Activated B cell treated with CpG ODN at 0.5 μM for 24 hours (primary cell): ENCODE measurements at regions not wholly inside any gene's neighbourhood (a gene's known extent, or its start where the extent isn't known, plus 50 kb on each side); places are given as distances from the start of the nearest gene placed in this dataset.
"Not testable (repeated sequence)": the region's sequence is repeated elsewhere in the genome, so short reads cannot be mapped to it uniquely, and the experiment has no call there.

Experiments used
- ATAC-seq: fragments of 200-7000 bp; cut with Tn5 transposase; one replicate; pipeline ENCODE4 v1.10.0; 2021; ENCODE audit warnings: low read depth, mild to moderate bottlenecking, moderate library complexity
- CTCF ChIA-PET: fragments of 350-600 bp; sonication (Branson Sonifier 250); formaldehyde crosslinking; loops from one replicate; lab custom pipeline; 2021; ENCODE audit warnings: antibody characterized with exemption; lab: Charles Lee
- POLR2A ChIA-PET: fragments of 350-600 bp; sonication (Branson Sonifier 250); formaldehyde crosslinking; loops from one replicate; lab custom pipeline; 2021; ENCODE audit warnings: antibody characterized with exemption; lab: Charles Lee
- DNase-seq: peaks from one replicate; pipeline ENCODE4 v3.0.0; 2022
- H3K27ac Mint-ChIP-seq: one replicate; pipeline ENCODE4 v1.8.0; 2020; ENCODE audit warnings: mixed read lengths
- H3K27me3 Mint-ChIP-seq: one replicate; pipeline ENCODE4 v1.8.0; 2021; ENCODE audit warnings: mixed read lengths
- H3K36me3 Mint-ChIP-seq: one replicate; pipeline ENCODE4 v1.8.0; 2021; ENCODE audit warnings: low read depth, mixed read lengths
- H3K4me1 Mint-ChIP-seq: one replicate; pipeline ENCODE4 v1.8.0; 2021; ENCODE audit warnings: mixed read lengths
- H3K4me3 Mint-ChIP-seq: one replicate; pipeline ENCODE4 v1.8.0; 2020; ENCODE audit warnings: mild to moderate bottlenecking, mixed read lengths
- H3K9me3 Mint-ChIP-seq: one replicate; pipeline ENCODE4 v1.8.0; 2020; ENCODE audit warnings: mixed read lengths
- intact Hi-C: fragments of 100-400 bp; cut with micrococcal nuclease; formaldehyde crosslinking; loops from one replicate; pipeline ENCODE4 v1.15.1; 2024
- TF ChIP-seq, protein P1 (sequence below): fragments of 200-600 bp; IDR thresholded peaks from one replicate; pipeline ENCODE4 v1.8.0; 2022; ENCODE audit warnings: antibody characterized with exemption, mild to moderate bottlenecking

DNA sequence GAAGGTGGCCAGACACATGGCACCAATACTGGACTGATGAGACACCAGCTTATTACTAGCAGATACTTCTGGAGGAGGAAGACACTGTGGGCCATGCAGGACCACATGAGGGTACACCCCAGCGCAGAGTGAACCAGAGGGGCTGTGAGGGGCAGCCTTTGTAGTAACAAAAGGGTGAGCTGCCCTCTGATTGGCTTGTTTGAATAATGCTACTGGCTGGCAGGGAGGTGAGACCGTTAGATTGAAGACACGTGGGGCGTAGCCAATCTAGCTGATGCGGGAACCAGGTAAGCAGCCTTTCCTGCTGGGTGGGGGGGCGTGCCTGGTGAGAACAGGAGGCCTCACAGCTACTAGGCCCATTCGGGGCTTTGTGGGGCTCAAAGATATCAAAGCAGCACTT lies 102.8 kb upstream of the SEC14L1 start:
- intact Hi-C loops = no loop called here
- no peaks in the 10 kb centered on the region for H3K9me3 Mint-ChIP-seq
- H3K27me3 Mint-ChIP-seq = peaks cover 28% of the 10 kb centered on the region

DNA sequence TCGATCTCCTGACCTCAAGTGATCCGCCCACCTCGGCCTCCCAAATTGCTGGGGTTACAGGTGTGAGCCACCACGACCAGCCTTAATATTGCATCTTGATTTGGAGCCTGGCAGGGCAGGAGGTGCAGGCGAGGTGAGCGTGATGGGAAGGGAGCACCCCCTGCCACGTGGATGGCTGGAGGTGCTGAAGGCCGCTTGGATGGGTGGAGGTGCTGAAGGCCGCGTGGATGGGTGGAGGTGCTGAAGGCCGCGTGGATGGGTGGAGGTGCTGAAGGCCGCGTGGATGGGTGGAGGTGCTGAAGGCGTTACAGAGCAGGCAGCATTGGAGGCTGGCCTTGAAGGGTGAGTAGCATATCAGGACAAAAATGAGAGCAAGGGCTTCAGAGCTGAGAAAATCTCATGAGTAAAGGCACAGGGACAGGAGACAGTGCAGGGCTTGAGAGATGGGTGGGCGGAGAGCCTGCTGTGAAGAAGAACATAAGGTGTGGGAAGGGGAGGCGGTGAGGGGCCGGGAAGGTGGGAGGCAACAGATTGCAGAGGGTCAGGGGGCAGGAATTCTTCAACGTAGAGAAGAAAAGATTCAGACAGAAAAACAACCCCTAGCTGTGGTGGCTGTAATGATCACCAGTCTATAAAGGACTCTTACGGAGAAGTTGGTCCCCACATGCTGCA lies 101.7 kb upstream of the SEC14L1 start:
- intact Hi-C loops = no loop called here
- ChIA-PET POLR2A (no interaction called here), CTCF (no interaction called here)
- Mint-ChIP-seq H3K4me1 (peaks cover 15% of the 10 kb centered on the region), H3K27me3 (peaks cover 31% of the 10 kb centered on the region), H3K9me3 (no peaks in the 10 kb centered on the region), H3K4me3 (no peak overlapping the region), H3K36me3 (no peaks in the 10 kb centered on the region), H3K27ac (no peak overlapping the region)
- no peak for DNase-seq
- ATAC-seq = no peak
- TF ChIP-seq, protein P1, sequence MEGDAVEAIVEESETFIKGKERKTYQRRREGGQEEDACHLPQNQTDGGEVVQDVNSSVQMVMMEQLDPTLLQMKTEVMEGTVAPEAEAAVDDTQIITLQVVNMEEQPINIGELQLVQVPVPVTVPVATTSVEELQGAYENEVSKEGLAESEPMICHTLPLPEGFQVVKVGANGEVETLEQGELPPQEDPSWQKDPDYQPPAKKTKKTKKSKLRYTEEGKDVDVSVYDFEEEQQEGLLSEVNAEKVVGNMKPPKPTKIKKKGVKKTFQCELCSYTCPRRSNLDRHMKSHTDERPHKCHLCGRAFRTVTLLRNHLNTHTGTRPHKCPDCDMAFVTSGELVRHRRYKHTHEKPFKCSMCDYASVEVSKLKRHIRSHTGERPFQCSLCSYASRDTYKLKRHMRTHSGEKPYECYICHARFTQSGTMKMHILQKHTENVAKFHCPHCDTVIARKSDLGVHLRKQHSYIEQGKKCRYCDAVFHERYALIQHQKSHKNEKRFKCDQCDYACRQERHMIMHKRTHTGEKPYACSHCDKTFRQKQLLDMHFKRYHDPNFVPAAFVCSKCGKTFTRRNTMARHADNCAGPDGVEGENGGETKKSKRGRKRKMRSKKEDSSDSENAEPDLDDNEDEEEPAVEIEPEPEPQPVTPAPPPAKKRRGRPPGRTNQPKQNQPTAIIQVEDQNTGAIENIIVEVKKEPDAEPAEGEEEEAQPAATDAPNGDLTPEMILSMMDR = no peak

More for the DNA sequence above, 102.8 kb upstream of the SEC14L1 start:
- Mint-ChIP-seq H3K4me3 (no peak overlapping the region), H3K36me3 (no peaks in the 10 kb centered on the region), H3K4me1 (peaks cover 15% of the 10 kb centered on the region), H3K27ac (no peak overlapping the region)
- DNase-seq = no peak
- no peak for ATAC-seq
- TF ChIP-seq, protein P1 = no peak
- ChIA-PET CTCF (interaction anchor here (0.7 to 2.0 kb wide), 3 partner anchors 18 to 170 kb away, joined by 3 to 8 read pairs (median 3); partner anchors contain the start of gene MGAT5B), POLR2A (no interaction called here)

DNA sequence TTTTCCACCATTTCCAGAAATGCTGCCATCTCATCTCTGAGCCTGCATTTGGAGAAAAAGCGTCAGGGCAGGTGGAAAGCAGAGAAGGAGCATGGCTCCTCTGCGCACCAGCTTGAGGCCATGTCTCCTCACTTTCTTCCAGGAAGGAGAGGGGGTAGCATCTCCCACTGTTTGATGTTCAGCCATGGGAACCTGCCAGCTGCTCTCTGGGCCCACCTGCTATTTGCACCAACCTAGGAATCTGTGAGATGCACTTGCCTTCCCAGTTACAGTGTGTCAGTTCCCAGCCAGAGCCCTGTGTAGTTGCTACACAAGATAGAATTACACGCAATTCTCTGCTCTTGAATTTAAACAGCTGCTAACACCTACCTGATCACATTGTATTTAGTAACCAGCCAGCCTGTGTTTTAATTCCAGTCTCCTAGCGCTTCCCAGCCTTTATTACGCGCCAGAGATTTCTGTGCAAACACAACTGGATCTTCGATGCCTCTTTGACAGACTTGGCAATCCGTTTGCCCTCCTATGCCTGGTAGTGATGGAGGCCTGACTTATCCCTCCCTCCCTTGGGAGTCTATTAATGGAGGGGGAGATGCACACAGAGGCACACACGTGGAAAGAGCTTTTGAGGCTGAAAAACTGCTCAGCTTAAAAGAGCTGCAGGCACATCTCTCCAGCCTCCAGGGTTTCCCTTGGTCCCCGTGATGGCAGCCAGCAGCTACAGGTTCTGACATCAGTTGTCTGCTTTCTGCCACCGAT lies 98.1 kb upstream of the SEC14L1 start:
- ATAC-seq (no peak), DNase-seq (no peak)
- Mint-ChIP-seq H3K27ac (no peak overlapping the region), H3K4me3 (no peak overlapping the region), H3K9me3 (no peaks in the 10 kb centered on the region), H3K27me3 (peaks cover 18% of the 10 kb centered on the region), H3K4me1 (peaks cover 4% of the 10 kb centered on the region), H3K36me3 (no peaks in the 10 kb centered on the region)
- CTCF ChIA-PET = no interaction called here
- POLR2A ChIA-PET = interaction anchor here (0.7 kb wide), 1 partner anchor 595 kb away, joined by 3 read pairs; no protein-coding TSS in a partner anchor
- intact Hi-C loops = no loop called here
- TF ChIP-seq, protein P1 = no peak

DNA sequence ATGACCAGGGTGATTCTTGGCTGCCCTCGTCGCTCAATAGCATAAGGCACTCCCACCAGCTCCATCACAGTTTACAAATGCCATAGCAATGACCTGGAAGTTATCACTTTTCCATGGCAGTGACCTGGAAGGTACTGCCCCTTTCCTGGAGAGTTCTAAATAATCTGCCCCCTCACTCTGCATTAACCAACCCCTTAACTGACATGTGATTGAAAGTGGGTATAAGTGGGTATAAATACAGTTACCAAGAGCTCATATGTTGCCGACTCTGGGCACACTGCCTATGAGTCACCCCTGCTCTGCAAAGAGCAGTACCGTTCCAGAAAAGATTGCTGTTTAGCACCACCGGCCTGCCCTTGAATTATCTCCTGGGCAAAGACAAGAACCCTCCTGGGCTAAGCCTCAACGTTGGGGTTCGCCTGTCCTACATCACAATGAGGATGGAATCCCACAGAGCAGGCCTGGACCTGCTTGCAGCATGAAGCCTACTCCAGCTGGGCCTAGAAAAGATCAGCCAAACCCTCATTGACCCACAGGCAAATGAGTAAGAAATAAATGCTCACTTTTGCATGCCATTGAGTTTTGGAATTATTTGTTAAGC lies 95.2 kb upstream of the SEC14L1 start:
- H3K4me1 Mint-ChIP-seq = no peaks in the 10 kb centered on the region
- no peaks in the 10 kb centered on the region for H3K36me3 Mint-ChIP-seq
- POLR2A ChIA-PET = no interaction called here
- H3K9me3 Mint-ChIP-seq = no peaks in the 10 kb centered on the region
- DNase-seq (no peak), ATAC-seq (no peak)
- no peak overlapping the region for H3K27ac Mint-ChIP-seq
- H3K4me3 Mint-ChIP-seq = no peak overlapping the region
- intact Hi-C loops = no loop called here
- TF ChIP-seq, protein P1 = no peak
- CTCF ChIA-PET = interaction anchor here (3.1 kb wide), 1 partner anchor 11 kb away, joined by 13 read pairs; no protein-coding TSS in a partner anchor
- peaks cover 9% of the 10 kb centered on the region for H3K27me3 Mint-ChIP-seq

DNA sequence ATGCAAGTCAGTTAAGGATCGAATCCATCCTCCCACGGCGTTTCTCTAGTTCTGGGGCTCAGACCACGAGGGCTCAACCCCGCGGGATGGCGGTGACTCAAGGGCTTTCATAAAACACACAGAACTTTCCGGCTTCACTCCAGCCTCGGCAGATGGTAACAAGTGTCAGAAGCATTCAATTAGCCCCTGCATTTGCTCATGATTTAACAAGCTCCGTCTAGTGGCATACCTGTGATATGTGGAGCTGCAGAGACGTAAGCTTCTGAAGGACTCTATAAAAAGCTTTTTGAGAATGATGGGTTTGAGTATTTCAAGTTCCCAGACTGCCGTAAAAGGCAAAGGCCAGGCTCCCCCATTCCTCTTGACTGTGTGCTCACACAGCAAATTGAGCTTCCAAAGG lies 91.3 kb upstream of the SEC14L1 start:
- DNase-seq = no peak
- POLR2A ChIA-PET = interaction anchor here (0.6 kb wide), 1 partner anchor 460 kb away, joined by 6 read pairs; no protein-coding TSS in a partner anchor
- Mint-ChIP-seq H3K36me3 (no peaks in the 10 kb centered on the region), H3K4me1 (no peaks in the 10 kb centered on the region), H3K9me3 (no peaks in the 10 kb centered on the region), H3K4me3 (no peak overlapping the region), H3K27ac (no peak overlapping the region), H3K27me3 (peaks cover 16% of the 10 kb centered on the region)
- ATAC-seq = no peak
- intact Hi-C loops = no loop called here
- TF ChIP-seq, protein P1 = no peak
- CTCF ChIA-PET = interaction anchor here (1.1 to 1.7 kb wide), 2 partner anchors 17 to 182 kb away, joined by 3 to 5 read pairs; partner anchors contain the start of gene MGAT5B

DNA sequence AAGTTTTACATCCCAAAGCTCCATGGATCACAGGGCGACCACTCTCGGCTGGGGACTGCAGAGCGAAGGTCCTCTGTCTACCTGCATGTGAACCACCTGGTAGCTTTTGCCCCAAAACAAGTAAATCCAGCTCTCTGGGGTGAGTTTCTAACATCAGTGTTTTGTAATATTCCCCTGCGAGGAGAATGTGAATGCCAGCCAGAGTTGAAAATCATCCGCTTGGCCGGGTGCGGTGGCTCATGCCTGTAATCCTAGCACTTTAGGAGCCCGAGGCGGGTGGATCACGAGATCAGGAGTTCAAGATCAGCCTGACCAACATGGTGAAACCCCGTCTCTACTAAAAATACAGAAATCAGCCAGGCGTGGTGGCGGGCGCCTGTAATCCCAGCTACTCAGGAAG lies 89.9 kb upstream of the SEC14L1 start:
- H3K27ac Mint-ChIP-seq, intact Hi-C loops, DNase-seq, POLR2A ChIA-PET, ATAC-seq, H3K36me3 Mint-ChIP-seq, CTCF ChIA-PET, H3K4me1 Mint-ChIP-seq, H3K9me3 Mint-ChIP-seq, H3K4me3 Mint-ChIP-seq: not testable (repeated sequence)
- peaks cover 22% of the 10 kb centered on the region for H3K27me3 Mint-ChIP-seq
